Liver (tissue), 7 donors: ENCODE measurements at regions not wholly inside any gene's neighbourhood (a gene's known extent, or its start where the extent isn't known, plus 50 kb on each side); places are given as distances from the start of the nearest gene placed in this dataset.

ENCODE experiments used
- DNase-seq: peaks from one replicate; pipeline ENCODE4 v3.0.0-alpha.2; 2017; ENCODE audit warnings: low spot score
- H3K27ac ChIP-seq, 2 donors: one replicate each; pipeline ENCODE4 v1.7.0; 2013; ENCODE audit warnings: inconsistent platforms in 2 of 2, low read length in 2 of 2, control low read depth in 1 of 2, low read depth in 1 of 2, mild to moderate bottlenecking in 1 of 2
- H3K27me3 ChIP-seq, 4 donors: one replicate each; pipeline versions ENCODE4 v1.6.1 to v1.7.0; 2013; ENCODE audit warnings: low read length in 3 of 4, inconsistent platforms in 1 of 4, mild to moderate bottlenecking in 1 of 4, moderate library complexity in 1 of 4; ENCODE audit not compliant: control insufficient read depth in 4 of 4, insufficient read depth in 4 of 4
- H3K36me3 ChIP-seq, 4 donors: one replicate each; pipeline versions ENCODE4 v1.6.1 to v1.7.0; 2013; ENCODE audit warnings: low read length in 3 of 4, mild to moderate bottlenecking in 3 of 4, low read depth in 1 of 4, moderate library complexity in 1 of 4; ENCODE audit not compliant: control insufficient read depth in 4 of 4, insufficient read depth in 3 of 4
- H3K4me1 ChIP-seq, 4 donors: one replicate each; pipeline versions ENCODE4 v1.6.1 to v1.7.0; 2013; ENCODE audit warnings: low read length in 3 of 4, mild to moderate bottlenecking in 3 of 4, moderate library complexity in 1 of 4; ENCODE audit not compliant: control insufficient read depth in 4 of 4, insufficient read depth in 4 of 4
- H3K4me3 ChIP-seq, 3 donors: one replicate each; pipeline versions ENCODE4 v1.6.1 to v1.7.0; 2013; ENCODE audit warnings: low read length in 3 of 3, control low read depth in 1 of 3, low read depth in 1 of 3, mild to moderate bottlenecking in 1 of 3
- H3K9ac ChIP-seq, 2 donors: one replicate each; pipeline ENCODE4 v1.7.0; 2013; ENCODE audit warnings: low read length in 2 of 2, mild to moderate bottlenecking in 2 of 2, moderate library complexity in 2 of 2, control low read depth in 1 of 2, low read depth in 1 of 2
- H3K9me3 ChIP-seq, 4 donors: one replicate each; pipeline versions ENCODE4 v1.6.1 to v1.7.0; 2013; ENCODE audit warnings: low read length in 3 of 4; ENCODE audit not compliant: control insufficient read depth in 4 of 4
- HNF4A ChIP-seq, 2 donors: conservative IDR thresholded peaks; 2 replicates each; pipeline ENCODE4 v1.6.1; 2016; ENCODE audit warnings: antibody characterized with exemption in 2 of 2, mild to moderate bottlenecking in 2 of 2
- RAD21 ChIP-seq, 2 donors: IDR thresholded peaks; 2 replicates each; pipeline ENCODE4 v1.6.1; 2016; ENCODE audit warnings: antibody characterized with exemption in 2 of 2, mild to moderate bottlenecking in 2 of 2
- RXRA ChIP-seq, 2 donors: IDR thresholded peaks; 2 replicates each; pipeline ENCODE4 v1.6.1; 2017 to 2018; ENCODE audit warnings: antibody characterized with exemption in 2 of 2, mild to moderate bottlenecking in 1 of 2
- TAF1 ChIP-seq: conservative IDR thresholded peaks from 2 replicates; pipeline ENCODE4 v1.6.1; 2016; ENCODE audit warnings: antibody characterized with exemption, mild to moderate bottlenecking
- WGBS: extraction: QIAGEN DNeasy Blood & Tissue Kit; methylation state at CpG from one replicate; pipeline ENCODE4 v1.1.7; 2013; 5-methylcytosine and 5-hydroxymethylcytosine counted together
- TF ChIP-seq, protein P1 (sequence below): IDR thresholded peaks from 2 replicates; pipeline ENCODE4 v1.6.1; 2016; ENCODE audit warnings: antibody characterized with exemption, mild to moderate bottlenecking
- TF ChIP-seq, protein P2 (sequence below): IDR thresholded peaks from 2 replicates; pipeline ENCODE4 v1.6.1; 2016; ENCODE audit warnings: antibody characterized with exemption
- donor health status: healthy.
- donor health status: healthy.
- donor health status: healthy.
- donor health status: healthy.

DNA sequence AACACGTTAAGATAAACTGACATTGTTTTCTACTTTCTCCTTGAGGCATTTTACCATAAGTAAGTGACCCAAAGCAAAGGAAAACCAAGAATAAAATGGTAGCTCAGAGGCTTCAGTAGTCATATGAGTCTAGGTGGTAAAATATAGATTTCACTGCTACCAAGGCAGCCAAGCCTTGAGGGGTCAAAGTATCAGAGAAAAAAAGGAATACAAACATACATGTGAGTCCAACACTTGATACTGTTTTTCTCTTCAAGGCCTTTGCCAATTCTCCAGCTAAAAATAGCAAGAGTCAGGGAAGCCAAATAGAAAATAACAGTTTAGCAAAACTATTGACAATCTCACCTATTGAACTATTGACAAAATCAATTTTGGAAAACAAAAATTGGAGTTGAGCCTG lies 925.9 kb downstream of the BCL11A start:
- Histone ChIP-seq H3K27ac (no peak overlapping the region), H3K9ac (no peak overlapping the region), H3K4me1 (peaks cover 1 to 16% (median 14%) of the 10 kb centered on the region in 4 donors), H3K4me3 (no peak overlapping the region), H3K9me3 (no peaks in the 10 kb centered on the region), H3K27me3 (no peaks in the 10 kb centered on the region), H3K36me3 (no peaks in the 10 kb centered on the region)
- TF ChIP-seq RXRA (IDR thresholded peaks at IDR 0.05): peak in 1 of 2 donors; percentile 15
- peak; percentile 45 to 53 for TF ChIP-seq HNF4A (conservative IDR thresholded peaks at IDR 0.05)
- TF ChIP-seq, protein P1, sequence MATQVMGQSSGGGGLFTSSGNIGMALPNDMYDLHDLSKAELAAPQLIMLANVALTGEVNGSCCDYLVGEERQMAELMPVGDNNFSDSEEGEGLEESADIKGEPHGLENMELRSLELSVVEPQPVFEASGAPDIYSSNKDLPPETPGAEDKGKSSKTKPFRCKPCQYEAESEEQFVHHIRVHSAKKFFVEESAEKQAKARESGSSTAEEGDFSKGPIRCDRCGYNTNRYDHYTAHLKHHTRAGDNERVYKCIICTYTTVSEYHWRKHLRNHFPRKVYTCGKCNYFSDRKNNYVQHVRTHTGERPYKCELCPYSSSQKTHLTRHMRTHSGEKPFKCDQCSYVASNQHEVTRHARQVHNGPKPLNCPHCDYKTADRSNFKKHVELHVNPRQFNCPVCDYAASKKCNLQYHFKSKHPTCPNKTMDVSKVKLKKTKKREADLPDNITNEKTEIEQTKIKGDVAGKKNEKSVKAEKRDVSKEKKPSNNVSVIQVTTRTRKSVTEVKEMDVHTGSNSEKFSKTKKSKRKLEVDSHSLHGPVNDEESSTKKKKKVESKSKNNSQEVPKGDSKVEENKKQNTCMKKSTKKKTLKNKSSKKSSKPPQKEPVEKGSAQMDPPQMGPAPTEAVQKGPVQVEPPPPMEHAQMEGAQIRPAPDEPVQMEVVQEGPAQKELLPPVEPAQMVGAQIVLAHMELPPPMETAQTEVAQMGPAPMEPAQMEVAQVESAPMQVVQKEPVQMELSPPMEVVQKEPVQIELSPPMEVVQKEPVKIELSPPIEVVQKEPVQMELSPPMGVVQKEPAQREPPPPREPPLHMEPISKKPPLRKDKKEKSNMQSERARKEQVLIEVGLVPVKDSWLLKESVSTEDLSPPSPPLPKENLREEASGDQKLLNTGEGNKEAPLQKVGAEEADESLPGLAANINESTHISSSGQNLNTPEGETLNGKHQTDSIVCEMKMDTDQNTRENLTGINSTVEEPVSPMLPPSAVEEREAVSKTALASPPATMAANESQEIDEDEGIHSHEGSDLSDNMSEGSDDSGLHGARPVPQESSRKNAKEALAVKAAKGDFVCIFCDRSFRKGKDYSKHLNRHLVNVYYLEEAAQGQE: no peak
- TF ChIP-seq, protein P2, sequence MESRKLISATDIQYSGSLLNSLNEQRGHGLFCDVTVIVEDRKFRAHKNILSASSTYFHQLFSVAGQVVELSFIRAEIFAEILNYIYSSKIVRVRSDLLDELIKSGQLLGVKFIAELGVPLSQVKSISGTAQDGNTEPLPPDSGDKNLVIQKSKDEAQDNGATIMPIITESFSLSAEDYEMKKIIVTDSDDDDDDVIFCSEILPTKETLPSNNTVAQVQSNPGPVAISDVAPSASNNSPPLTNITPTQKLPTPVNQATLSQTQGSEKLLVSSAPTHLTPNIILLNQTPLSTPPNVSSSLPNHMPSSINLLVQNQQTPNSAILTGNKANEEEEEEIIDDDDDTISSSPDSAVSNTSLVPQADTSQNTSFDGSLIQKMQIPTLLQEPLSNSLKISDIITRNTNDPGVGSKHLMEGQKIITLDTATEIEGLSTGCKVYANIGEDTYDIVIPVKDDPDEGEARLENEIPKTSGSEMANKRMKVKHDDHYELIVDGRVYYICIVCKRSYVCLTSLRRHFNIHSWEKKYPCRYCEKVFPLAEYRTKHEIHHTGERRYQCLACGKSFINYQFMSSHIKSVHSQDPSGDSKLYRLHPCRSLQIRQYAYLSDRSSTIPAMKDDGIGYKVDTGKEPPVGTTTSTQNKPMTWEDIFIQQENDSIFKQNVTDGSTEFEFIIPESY: peak; percentile 11
- TF ChIP-seq TAF1: no peak
- DNase-seq: no peak
- 16% methylated on average over 1 of the region's 1 CpG for WGBS

DNA sequence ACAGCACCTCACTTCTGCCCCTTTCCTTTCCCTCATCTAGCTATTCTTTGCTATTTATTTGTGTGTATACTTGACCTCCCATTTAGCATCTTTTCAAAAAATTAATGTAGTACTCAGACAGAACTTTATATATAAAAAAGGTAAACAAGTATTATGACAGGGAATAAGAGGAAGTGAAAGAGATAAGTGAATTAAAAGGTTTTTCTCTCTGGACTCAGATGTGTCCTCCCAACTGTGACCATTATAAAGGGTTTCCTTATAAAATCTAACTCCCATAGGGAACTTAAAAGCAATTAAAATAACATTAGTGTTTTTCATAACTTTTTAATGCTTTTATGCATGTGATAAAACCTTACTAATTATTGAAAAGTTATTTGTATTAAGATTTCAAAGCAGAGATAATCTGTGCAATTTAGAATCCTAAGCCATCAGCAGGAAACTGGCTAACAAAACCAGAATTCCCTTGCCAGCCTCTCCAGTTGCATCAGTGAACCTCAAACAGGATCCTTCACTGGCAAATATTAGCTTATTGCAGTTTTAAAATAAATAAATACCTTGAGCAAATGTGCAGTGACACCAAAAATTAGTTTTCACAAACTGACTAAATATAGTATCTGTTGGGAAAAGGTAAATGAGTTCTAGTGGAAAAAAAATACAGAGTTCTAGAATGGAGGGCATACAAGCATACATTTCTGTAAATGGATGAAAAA lies 930.7 kb downstream of the BCL11A start:
- peak in 1 of 2 donors; percentile 51 for TF ChIP-seq RXRA (IDR thresholded peaks at IDR 0.05)
- peak in 1 of 2 donors; percentile 41 for TF ChIP-seq HNF4A (conservative IDR thresholded peaks at IDR 0.05)
- peak in 1 of 2 donors; percentile 23 for TF ChIP-seq RAD21 (IDR thresholded peaks at IDR 0.05)
- TF ChIP-seq, protein P1: no peak

More for the DNA sequence above, 930.7 kb downstream of the BCL11A start:
- peaks cover 1 to 20% (median 16%) of the 10 kb centered on the region in 4 donors for H3K4me1 ChIP-seq
- H3K4me3 ChIP-seq: no peak overlapping the region
- no peak overlapping the region for H3K9ac ChIP-seq
- no peaks in the 10 kb centered on the region for H3K27me3 ChIP-seq
- H3K27ac ChIP-seq: no peak overlapping the region
- H3K9me3 ChIP-seq: no peaks in the 10 kb centered on the region
- no peaks in the 10 kb centered on the region for H3K36me3 ChIP-seq
- no peak for DNase-seq
